GM23338 (cell line): ENCODE measurements at regions not wholly inside any gene's neighbourhood (a gene's known extent, or its start where the extent isn't known, plus 50 kb on each side); places are given as distances from the start of the nearest gene placed in this dataset.

Experiments
- ATAC-seq: fragments of 200-7000 bp; cut with Tn5 transposase; 3 replicates; pipeline ENCODE4 v1.9.1; 2020
- DNase-seq: peaks from one replicate; pipeline ENCODE4 v3.0.0-alpha.2; 2015; ENCODE audit warnings: low spot score
- H2AFZ ChIP-seq: fragments of 200-600 bp; sonication (generic); 2 replicates; pipeline ENCODE4 v1.8.0; 2016; ENCODE audit warnings: antibody characterized with exemption, mild to moderate bottlenecking, moderate library complexity
- H3F3A ChIP-seq: fragments of 200-600 bp; sonication (generic); replicated peaks from 2 replicates; pipeline ENCODE4 v1.8.0; 2017; ENCODE audit warnings: antibody characterized with exemption, mixed run types, low read depth
- H3K27ac ChIP-seq: fragments of 200-600 bp; sonication (generic); 2 replicates; pipeline ENCODE4 v1.6.1; 2016; ENCODE audit warnings: low read depth
- H3K27me3 ChIP-seq: fragments of 200-600 bp; sonication (generic); 2 replicates; pipeline ENCODE4 v1.8.0; 2016; ENCODE audit warnings: mild to moderate bottlenecking, mixed run types, moderate library complexity; ENCODE audit not compliant: insufficient read depth
- H3K36me3 ChIP-seq: fragments of 200-600 bp; sonication (generic); 2 replicates; pipeline ENCODE4 v1.8.0; 2016; ENCODE audit warnings: mild to moderate bottlenecking; ENCODE audit not compliant: insufficient read depth
- H3K4me1 ChIP-seq: fragments of 200-600 bp; sonication (generic); 2 replicates; pipeline ENCODE4 v1.8.0; 2016; ENCODE audit warnings: mild to moderate bottlenecking, moderate library complexity; ENCODE audit not compliant: insufficient read depth
- H3K4me2 ChIP-seq: fragments of 200-600 bp; sonication (generic); 2 replicates; pipeline ENCODE4 v1.7.1; 2017; ENCODE audit warnings: mixed run types
- H3K4me3 ChIP-seq: fragments of 200-600 bp; sonication (generic); 2 replicates; pipeline ENCODE4 v1.6.1; 2016; ENCODE audit warnings: mixed run types
- H3K79me2 ChIP-seq: fragments of 200-600 bp; sonication (generic); replicated peaks from 2 replicates; pipeline ENCODE4 v1.8.0; 2017; ENCODE audit warnings: mild to moderate bottlenecking; ENCODE audit not compliant: insufficient read depth
- H3K9me2 ChIP-seq: fragments of 200-600 bp; sonication (generic); 2 replicates; pipeline ENCODE4 v1.8.0; 2017; ENCODE audit not compliant: insufficient read depth
- H4K20me1 ChIP-seq: fragments of 200-600 bp; sonication (generic); replicated peaks from 2 replicates; pipeline ENCODE4 v1.8.0; 2017; ENCODE audit warnings: mild to moderate bottlenecking; ENCODE audit not compliant: insufficient read depth
- H3K27ac Mint-ChIP-seq: 2 replicates; pipeline ENCODE4 v1.8.0; 2020; ENCODE audit warnings: inconsistent platforms, mild to moderate bottlenecking, moderate library complexity, mixed read lengths
- H3K27me3 Mint-ChIP-seq: 3 replicates; pipeline ENCODE4 v1.8.0; 2022; ENCODE audit warnings: low read depth, mild to moderate bottlenecking, moderate library complexity, mixed read lengths, inconsistent platforms; ENCODE audit not compliant: insufficient read depth, poor library complexity
- H3K36me3 Mint-ChIP-seq: 3 replicates; pipeline ENCODE4 v1.8.0; 2021; ENCODE audit warnings: low read depth, mild to moderate bottlenecking, inconsistent platforms, moderate library complexity, mixed read lengths
- H3K4me1 Mint-ChIP-seq: 3 replicates; pipeline ENCODE4 v1.8.0; 2020; ENCODE audit warnings: mild to moderate bottlenecking, inconsistent platforms, mixed read lengths
- H3K4me3 Mint-ChIP-seq: 3 replicates; pipeline ENCODE4 v1.8.0; 2021; ENCODE audit warnings: moderate library complexity, mild to moderate bottlenecking, inconsistent platforms, mixed read lengths
- H3K9me3 Mint-ChIP-seq: 3 replicates; pipeline ENCODE4 v1.8.0; 2020; ENCODE audit warnings: moderate library complexity, mild to moderate bottlenecking, inconsistent platforms, mixed read lengths
- CREB1 ChIP-seq: fragments of 250-450 bp; sonication (Bioruptor Pico); IDR thresholded peaks from 2 replicates; pipeline ENCODE4 v1.5.0; 2020; ENCODE audit warnings: low read depth, mild to moderate bottlenecking, moderate library complexity
- EZH2 ChIP-seq: fragments of 200-600 bp; sonication (generic); IDR thresholded peaks from one replicate; pipeline ENCODE4 v1.8.0; 2017; ENCODE audit warnings: antibody characterized with exemption, mild to moderate bottlenecking, low read depth; ENCODE audit not compliant: unreplicated experiment
- JUNB ChIP-seq: IDR thresholded peaks from one replicate; pipeline ENCODE4 v1.6.1; 2016; ENCODE audit warnings: antibody characterized with exemption; ENCODE audit not compliant: unreplicated experiment
- NANOG ChIP-seq: IDR thresholded peaks from 2 replicates; pipeline ENCODE4 v1.6.1; 2016; ENCODE audit warnings: antibody characterized with exemption, borderline replicate concordance
- POLR2AphosphoS5 ChIP-seq: IDR thresholded peaks from 2 replicates; pipeline ENCODE4 v1.6.1; 2016; ENCODE audit warnings: antibody characterized with exemption, low read depth
- STAT1 ChIP-seq: IDR thresholded peaks from one replicate; pipeline ENCODE4 v1.6.1; 2016; ENCODE audit warnings: antibody characterized with exemption; ENCODE audit not compliant: unreplicated experiment
- ZNF114 ChIP-seq: fragments of 250-450 bp; sonication (Bioruptor Pico); IDR thresholded peaks from 2 replicates; pipeline ENCODE4 v1.5.0; 2020; ENCODE audit warnings: mild to moderate bottlenecking, moderate library complexity
- ZNF331 ChIP-seq: fragments of 250-450 bp; sonication (Bioruptor Pico); IDR thresholded peaks from 2 replicates; pipeline ENCODE4 v1.5.0; 2020; ENCODE audit warnings: low read depth, mild to moderate bottlenecking, moderate library complexity
- TF ChIP-seq, protein P1 (sequence below): IDR thresholded peaks from one replicate; pipeline ENCODE4 v1.6.1; 2018; ENCODE audit warnings: antibody characterized with exemption; ENCODE audit not compliant: unreplicated experiment
- TF ChIP-seq, protein P2 (sequence below), 2 experiments: fragments of 200-600 bp in 1 of 2; sonication (generic) in 1 of 2; conservative IDR thresholded peaks; 2 replicates each; pipeline versions ENCODE4 v1.5.1 to v1.6.1; 2016 to 2017; ENCODE audit warnings: antibody characterized with exemption in 2 of 2, low read depth in 2 of 2, mild to moderate bottlenecking in 2 of 2, moderate library complexity in 1 of 2
- TF ChIP-seq, protein P3 (sequence below): IDR thresholded peaks from 2 replicates; pipeline ENCODE4 v1.6.1; 2016; ENCODE audit warnings: antibody characterized with exemption

DNA sequence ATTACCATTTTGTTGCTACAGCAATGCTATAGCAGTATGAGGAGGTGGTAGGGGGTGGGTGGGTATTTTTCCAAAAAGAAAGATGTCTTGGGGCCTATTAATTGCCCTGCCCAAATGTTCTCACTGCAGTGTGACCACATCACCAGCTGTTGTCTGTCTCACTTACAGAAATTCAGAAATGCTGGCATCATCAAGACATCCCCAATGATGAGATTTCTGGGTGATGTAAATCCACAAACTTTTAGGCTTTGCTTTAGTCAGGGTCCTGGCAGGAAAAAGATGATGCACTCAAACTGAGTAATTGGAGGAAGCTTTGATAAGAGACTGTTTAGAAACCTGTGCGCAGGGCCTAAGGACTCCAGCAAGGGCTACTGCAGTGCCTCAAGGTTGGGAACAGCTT is 56.2 kb upstream of the OPN4 start:
- Histone ChIP-seq H3K4me1 (peaks cover 7% of the 10 kb centered on the region; the same call in 1 of the 2 replicates), H3K9me2 (no peaks in the 10 kb centered on the region), H3K27me3 (no peaks in the 10 kb centered on the region), H3F3A (no peaks in the 10 kb centered on the region), H3K27ac (no peak overlapping the region), H3K4me3 (no peak overlapping the region), H4K20me1 (no peaks in the 10 kb centered on the region), H3K4me2 (no peak overlapping the region), H2AFZ (no peak overlapping the region), H3K79me2 (no peaks in the 10 kb centered on the region), H3K36me3 (no peaks in the 10 kb centered on the region)
- Mint-ChIP-seq H3K9me3 (peaks cover 2% of the 10 kb centered on the region; the same call in 2 of the 3 replicates), H3K4me3 (no peak overlapping the region), H3K4me1 (peaks cover 15% of the 10 kb centered on the region), H3K27me3 (peaks cover 8% of the 10 kb centered on the region), H3K27ac (no peak overlapping the region), H3K36me3 (no peaks in the 10 kb centered on the region)
- no peak for TF ChIP-seq ZNF331
- TF ChIP-seq EZH2: no peak
- TF ChIP-seq, protein P1, sequence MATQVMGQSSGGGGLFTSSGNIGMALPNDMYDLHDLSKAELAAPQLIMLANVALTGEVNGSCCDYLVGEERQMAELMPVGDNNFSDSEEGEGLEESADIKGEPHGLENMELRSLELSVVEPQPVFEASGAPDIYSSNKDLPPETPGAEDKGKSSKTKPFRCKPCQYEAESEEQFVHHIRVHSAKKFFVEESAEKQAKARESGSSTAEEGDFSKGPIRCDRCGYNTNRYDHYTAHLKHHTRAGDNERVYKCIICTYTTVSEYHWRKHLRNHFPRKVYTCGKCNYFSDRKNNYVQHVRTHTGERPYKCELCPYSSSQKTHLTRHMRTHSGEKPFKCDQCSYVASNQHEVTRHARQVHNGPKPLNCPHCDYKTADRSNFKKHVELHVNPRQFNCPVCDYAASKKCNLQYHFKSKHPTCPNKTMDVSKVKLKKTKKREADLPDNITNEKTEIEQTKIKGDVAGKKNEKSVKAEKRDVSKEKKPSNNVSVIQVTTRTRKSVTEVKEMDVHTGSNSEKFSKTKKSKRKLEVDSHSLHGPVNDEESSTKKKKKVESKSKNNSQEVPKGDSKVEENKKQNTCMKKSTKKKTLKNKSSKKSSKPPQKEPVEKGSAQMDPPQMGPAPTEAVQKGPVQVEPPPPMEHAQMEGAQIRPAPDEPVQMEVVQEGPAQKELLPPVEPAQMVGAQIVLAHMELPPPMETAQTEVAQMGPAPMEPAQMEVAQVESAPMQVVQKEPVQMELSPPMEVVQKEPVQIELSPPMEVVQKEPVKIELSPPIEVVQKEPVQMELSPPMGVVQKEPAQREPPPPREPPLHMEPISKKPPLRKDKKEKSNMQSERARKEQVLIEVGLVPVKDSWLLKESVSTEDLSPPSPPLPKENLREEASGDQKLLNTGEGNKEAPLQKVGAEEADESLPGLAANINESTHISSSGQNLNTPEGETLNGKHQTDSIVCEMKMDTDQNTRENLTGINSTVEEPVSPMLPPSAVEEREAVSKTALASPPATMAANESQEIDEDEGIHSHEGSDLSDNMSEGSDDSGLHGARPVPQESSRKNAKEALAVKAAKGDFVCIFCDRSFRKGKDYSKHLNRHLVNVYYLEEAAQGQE: no peak
- TF ChIP-seq JUNB: no peak
- TF ChIP-seq, protein P2, sequence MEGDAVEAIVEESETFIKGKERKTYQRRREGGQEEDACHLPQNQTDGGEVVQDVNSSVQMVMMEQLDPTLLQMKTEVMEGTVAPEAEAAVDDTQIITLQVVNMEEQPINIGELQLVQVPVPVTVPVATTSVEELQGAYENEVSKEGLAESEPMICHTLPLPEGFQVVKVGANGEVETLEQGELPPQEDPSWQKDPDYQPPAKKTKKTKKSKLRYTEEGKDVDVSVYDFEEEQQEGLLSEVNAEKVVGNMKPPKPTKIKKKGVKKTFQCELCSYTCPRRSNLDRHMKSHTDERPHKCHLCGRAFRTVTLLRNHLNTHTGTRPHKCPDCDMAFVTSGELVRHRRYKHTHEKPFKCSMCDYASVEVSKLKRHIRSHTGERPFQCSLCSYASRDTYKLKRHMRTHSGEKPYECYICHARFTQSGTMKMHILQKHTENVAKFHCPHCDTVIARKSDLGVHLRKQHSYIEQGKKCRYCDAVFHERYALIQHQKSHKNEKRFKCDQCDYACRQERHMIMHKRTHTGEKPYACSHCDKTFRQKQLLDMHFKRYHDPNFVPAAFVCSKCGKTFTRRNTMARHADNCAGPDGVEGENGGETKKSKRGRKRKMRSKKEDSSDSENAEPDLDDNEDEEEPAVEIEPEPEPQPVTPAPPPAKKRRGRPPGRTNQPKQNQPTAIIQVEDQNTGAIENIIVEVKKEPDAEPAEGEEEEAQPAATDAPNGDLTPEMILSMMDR (conservative IDR thresholded peaks at IDR 0.05; ENCODE audit: low read depth in 2 of 2): no peak
- no peak for TF ChIP-seq CREB1
- TF ChIP-seq ZNF114 (CRISPR knock-in tag): no peak
- TF ChIP-seq STAT1: no peak
- no peak for TF ChIP-seq POLR2AphosphoS5
- TF ChIP-seq, protein P3, sequence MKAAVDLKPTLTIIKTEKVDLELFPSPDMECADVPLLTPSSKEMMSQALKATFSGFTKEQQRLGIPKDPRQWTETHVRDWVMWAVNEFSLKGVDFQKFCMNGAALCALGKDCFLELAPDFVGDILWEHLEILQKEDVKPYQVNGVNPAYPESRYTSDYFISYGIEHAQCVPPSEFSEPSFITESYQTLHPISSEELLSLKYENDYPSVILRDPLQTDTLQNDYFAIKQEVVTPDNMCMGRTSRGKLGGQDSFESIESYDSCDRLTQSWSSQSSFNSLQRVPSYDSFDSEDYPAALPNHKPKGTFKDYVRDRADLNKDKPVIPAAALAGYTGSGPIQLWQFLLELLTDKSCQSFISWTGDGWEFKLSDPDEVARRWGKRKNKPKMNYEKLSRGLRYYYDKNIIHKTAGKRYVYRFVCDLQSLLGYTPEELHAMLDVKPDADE: no peak
- DNase-seq: no peak
- ATAC-seq: no peak

DNA sequence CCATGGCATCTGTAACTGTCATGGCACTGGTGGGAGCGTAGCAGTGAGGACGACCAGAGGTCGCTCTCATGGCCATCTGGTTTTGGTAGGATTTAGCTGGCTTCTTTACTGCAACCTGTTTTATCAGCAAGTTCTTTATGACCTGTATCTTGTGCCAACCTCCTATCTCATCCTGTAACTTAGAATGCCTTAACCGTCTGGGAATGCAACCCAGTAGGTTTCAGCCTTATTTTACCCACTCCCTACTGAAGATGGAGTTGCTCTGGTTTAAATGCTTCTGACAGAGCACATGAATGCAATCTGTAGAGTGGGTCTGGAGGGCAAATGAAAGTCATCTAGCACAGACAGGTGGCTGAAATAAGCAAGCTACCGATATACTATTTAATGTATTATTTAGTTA is 55.3 kb upstream of the OPN4 start:
- H3K27ac ChIP-seq: no peak overlapping the region
- TF ChIP-seq ZNF331: no peak
- no peak for TF ChIP-seq EZH2
- TF ChIP-seq, protein P2 (conservative IDR thresholded peaks at IDR 0.05; ENCODE audit: low read depth in 2 of 2): no peak
- TF ChIP-seq, protein P1: no peak
- no peak for TF ChIP-seq JUNB
- TF ChIP-seq NANOG: no peak
- TF ChIP-seq ZNF114 (CRISPR knock-in tag): no peak

More for the DNA sequence above, 55.3 kb upstream of the OPN4 start:
- Histone ChIP-seq H3K4me2 (no peak overlapping the region), H3K4me3 (no peak overlapping the region), H4K20me1 (no peaks in the 10 kb centered on the region), H3K4me1 (peaks cover 7% of the 10 kb centered on the region; the same call in 1 of the 2 replicates), H3K9me2 (no peaks in the 10 kb centered on the region), H3K27me3 (no peaks in the 10 kb centered on the region), H3K36me3 (no peaks in the 10 kb centered on the region), H2AFZ (no peak overlapping the region), H3K79me2 (no peaks in the 10 kb centered on the region), H3F3A (no peaks in the 10 kb centered on the region)
- Mint-ChIP-seq H3K27ac (no peak overlapping the region), H3K36me3 (no peaks in the 10 kb centered on the region), H3K9me3 (peaks cover 2% of the 10 kb centered on the region; the same call in 2 of the 3 replicates), H3K4me3 (no peak overlapping the region), H3K4me1 (peaks cover 15% of the 10 kb centered on the region), H3K27me3 (peaks cover 8% of the 10 kb centered on the region)
- ATAC-seq (no peak), DNase-seq (no peak)
